Hypothalamus (tissue), 51 donors: ENCODE measurements at regions not wholly inside any gene's neighbourhood (a gene's known extent, or its start where the extent isn't known, plus 50 kb on each side); places are given as distances from the start of the nearest gene placed in this dataset.

Experiments
- DNase-seq, 51 donors: peaks; one replicate each; lab custom pipeline; 2025; lab: John Stamatoyannopoulos, UW

GRCh38 chr6:14620522-14620921, 502.9 kb downstream of the CD83 start:
- DNase-seq: no peak

GRCh38 chr6:14621518-14621917, 503.9 kb downstream of the CD83 start:
- no peak for DNase-seq

- DNase-seq: no peak
Measured at GRCh38 chr6:14622085-14622484, 504.5 kb downstream of the CD83 start.

GRCh38 chr6:14622909-14623505, 505.4 kb downstream of the CD83 start:
- no peak for DNase-seq

- DNase-seq: no peak
Measured at GRCh38 chr6:14625173-14625895, 507.8 kb downstream of the CD83 start.

- no peak for DNase-seq
Measured at GRCh38 chr6:14626556-14626955, 509.0 kb downstream of the CD83 start.

GRCh38 chr6:14630016-14630415, 512.4 kb downstream of the CD83 start:
- no peak for DNase-seq

- DNase-seq: no peak
Measured at GRCh38 chr6:14633479-14633878, 515.9 kb downstream of the CD83 start.

- no peak for DNase-seq
Measured at GRCh38 chr6:14634072-14634471, 516.5 kb downstream of the CD83 start.

GRCh38 chr6:14635195-14635594, 517.6 kb downstream of the CD83 start:
- DNase-seq: no peak

GRCh38 chr6:14635934-14636591, 518.5 kb downstream of the CD83 start:
- no peak for DNase-seq

- DNase-seq: no peak
Measured at GRCh38 chr6:14638435-14638905, 520.9 kb downstream of the CD83 start.

GRCh38 chr6:14638906-14639761, 521.6 kb downstream of the CD83 start:
- DNase-seq: peak in 2 of 51 donors; percentile 11 to 31

GRCh38 chr6:14639983-14640599, 522.5 kb downstream of the CD83 start:
- DNase-seq: no peak

GRCh38 chr6:14640631-14641030, 523.1 kb downstream of the CD83 start:
- DNase-seq: no peak

GRCh38 chr6:14641423-14642135, 524.0 kb downstream of the CD83 start:
- DNase-seq: peak in 1 of 51 donors; percentile 4

- DNase-seq: no peak
Measured at GRCh38 chr6:14642136-14642505, 524.5 kb downstream of the CD83 start.

- no peak for DNase-seq
Measured at GRCh38 chr6:14642842-14643241, 525.3 kb downstream of the CD83 start.

GRCh38 chr6:14644381-14644780, 526.8 kb downstream of the CD83 start:
- no peak for DNase-seq

GRCh38 chr6:14645221-14645620, 527.6 kb downstream of the CD83 start:
- DNase-seq: no peak
